ENCODE measurements at regions not wholly inside any gene's neighbourhood (a gene's known extent, or its start where the extent isn't known, plus 50 kb on each side); places are given as distances from the start of the nearest gene placed in this dataset.

GRCh38 chr14:26143057-26143456 is 454.8 kb downstream of the NOVA1 start:
- no peak for TF ChIP-seq CTCF (IDR thresholded peaks at IDR 0.05)
- no peak for TF ChIP-seq POLR2A (IDR thresholded peaks at IDR 0.05)
